NCI-H2171 treated with DMSO at 0.1 percent for 48 hours (cell line): ENCODE measurements at regions not wholly inside any gene's neighbourhood (a gene's known extent, or its start where the extent isn't known, plus 50 kb on each side); places are given as distances from the start of the nearest gene placed in this dataset.
"Not testable (repeated sequence)": the region's sequence is repeated elsewhere in the genome, so short reads cannot be mapped to it uniquely, and the experiment has no call there.

Experiments
- DNase-seq: peaks from one replicate; lab custom pipeline; 2025; lab: John Stamatoyannopoulos, UW

DNA sequence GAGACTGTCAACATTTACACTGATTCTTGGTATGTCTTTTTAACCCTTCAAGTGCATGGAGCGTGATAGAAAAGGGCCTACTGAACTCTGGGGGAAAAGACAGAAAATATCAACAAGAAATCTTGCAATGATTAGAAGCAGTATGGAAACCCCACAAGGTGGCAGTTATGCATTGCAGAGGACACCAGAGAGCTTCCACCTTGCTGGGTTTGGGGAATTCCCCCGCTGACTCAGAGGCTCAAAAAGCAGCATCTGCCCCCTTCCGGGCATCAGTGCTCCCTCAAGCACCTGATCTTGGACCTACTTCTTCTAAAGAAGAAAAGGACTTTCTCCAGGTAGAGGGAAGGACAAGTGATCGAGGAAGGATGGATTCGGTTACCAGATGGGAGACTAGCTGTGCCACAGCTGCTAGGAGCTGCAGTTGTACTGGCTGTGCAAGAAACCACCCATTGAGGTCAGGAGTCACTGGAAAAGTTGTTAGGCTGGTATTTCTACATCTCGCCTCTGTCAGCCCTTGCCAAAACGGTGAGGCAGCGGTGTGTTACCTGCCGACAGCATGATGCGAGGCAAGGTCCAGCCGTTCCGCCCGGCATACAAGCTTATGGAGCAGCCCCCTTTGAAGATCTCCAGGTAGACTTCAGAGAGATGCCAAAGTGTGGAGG is 102.8 kb upstream of the OSBPL11 start:
- not testable (repeated sequence) for DNase-seq

DNA sequence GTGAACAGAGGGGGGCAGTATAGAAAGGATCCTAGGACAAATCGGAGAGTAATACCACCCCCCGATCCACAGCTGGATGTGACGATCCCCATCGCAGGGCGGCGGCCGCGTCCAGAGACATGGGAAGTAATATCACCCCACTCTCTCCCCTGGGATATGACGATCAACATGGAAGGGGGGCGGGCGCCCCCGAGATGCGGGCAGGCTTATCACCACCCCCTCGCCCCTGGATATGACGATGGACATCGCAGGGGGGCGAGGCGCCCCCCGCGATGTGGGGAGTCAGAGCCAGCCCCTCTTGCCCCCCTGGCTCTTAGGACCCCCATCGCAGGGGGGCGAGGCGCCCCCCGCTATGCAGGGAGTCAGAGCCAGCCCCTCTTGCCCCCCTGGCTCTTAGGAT is 120.4 kb upstream of the OSBPL11 start:
- DNase-seq: no peak

DNA sequence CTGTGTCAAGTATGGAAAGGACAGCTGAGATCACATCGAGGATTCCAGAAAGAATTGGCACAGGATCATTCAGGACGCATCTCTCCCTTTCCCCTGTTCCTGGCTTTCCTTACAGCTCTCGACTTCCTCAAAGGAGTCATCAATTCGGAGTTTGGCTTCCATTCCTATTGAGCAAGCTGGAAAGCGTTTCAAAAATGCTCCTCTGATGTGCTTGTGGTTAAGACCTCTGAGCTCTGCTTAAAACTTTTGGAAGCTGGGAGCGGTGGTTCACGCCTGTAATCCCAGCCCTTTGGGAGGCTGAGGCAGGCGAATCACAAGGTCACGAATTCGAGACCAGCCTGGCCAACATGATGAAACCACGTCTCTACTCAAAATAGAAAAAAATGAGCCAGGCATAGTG is 136.9 kb upstream of the OSBPL11 start:
- DNase-seq: not testable (repeated sequence)

DNA sequence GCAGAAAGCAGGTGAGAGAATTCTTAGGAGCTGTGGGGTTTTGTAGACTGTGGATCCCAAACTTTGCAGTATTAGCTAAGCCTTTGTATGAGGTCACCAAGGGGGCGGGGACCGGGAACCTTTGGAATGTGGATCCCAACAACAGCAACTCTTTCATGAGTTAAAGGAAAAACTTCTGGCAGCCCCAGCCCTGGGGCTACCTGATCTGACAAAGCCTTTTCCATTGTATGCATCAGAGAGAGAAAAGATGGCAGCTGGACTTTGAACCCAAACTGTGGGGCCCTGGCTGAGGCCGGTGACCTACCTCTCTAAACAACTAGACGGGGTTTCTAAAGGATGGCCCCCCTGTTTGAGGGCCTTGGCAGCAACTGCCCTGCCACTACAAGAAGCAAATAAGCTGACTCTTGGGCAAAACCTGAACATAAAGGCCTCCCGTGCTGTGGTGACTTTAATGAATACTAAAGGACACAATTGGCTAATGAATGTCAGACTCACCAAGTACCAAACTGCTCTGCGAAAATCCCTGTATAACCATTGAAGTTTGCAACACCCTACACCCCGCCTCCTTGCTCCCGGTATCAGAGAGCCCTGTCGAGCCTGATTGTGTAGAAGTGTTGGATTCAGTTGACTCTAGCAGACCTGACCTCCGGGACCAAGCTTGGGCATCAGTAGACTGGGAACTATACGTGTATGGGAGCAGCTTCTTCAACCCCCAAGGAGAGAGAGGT is 146.9 kb upstream of the OSBPL11 start:
- not testable (repeated sequence) for DNase-seq

DNA sequence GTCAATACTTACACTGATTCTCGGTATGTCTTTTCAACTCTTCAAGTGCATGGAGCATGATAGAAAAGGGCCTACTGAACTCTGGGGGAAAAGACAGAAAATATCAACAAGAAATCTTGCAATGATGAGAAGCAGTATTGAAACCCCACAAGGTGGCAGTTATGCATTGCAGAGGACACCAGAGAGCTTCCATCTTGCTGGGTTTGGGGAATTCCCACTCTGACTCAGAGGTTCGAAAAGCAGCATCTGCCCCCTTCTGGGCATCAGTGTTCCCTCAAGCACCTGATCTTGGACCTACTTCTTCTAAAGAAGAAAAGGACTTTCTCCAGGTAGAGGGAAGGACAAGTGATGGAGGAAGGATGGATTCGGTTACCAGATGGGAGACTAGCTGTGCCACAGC is 147.5 kb upstream of the OSBPL11 start:
- not testable (repeated sequence) for DNase-seq

DNA sequence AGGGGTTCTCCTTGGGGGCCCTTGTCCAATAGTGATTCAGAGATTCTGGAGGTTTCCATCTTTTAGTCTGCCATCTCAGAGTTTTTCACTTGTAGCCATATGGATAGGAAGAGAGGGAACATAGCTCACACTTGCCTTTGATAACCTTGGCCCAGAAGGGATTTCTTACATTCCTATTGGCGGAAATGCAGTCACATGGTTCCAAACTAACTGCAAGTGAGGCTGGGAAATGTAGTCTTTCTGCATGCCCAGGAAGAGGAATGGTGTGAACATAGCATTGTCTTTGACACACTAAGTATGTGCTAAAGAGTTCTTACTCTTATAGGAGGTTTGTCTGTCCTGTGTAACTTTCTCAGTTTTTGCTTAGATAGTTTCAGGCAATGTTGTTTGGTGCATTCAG is 161.8 kb upstream of the OSBPL11 start:
- peak; percentile 9 for DNase-seq

DNA sequence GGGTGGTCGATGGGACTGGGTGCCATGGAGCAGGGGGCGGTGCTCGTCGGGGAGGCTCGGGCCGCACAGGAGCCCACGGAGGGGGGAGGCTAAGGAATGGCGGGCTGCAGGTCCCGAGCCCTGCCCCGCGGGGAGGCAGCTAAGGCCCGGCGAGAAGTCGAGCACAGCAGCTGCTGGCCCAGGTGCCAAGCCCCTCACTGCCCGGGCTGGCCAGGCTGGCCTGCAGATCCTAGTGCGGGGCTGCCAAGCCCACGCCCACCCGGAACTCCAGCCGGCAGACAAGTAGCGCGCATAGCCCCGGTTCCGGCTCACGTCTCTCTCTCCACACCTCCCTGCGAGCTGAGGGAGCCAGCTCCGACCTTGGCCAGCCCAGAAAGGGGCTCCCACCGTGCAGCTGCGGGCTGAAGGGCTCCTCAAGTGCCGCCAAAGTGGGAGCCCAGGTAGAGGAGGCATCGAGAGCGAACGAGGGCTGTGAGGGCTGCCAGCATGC is 163.4 kb upstream of the OSBPL11 start:
- not testable (repeated sequence) for DNase-seq

DNA sequence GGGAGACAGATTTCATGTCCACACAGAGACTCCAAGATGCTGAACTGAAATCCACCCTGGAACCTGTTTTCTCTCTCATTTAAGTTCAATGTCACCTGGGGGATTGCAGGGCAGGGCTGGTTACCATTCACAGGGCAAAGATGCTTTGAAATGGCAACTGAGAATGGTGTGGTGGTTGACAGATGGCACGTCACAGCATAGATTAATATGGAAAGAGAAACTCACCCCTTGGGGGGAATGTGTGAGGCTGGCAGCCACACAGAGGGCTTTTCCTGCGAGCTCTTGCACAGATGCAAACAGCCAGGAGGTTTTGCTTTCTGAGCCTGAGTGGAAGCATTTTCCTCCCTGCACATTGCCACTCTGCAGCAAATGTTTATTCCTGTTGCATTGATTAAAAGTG is 167.3 kb upstream of the OSBPL11 start:
- not testable (repeated sequence) for DNase-seq

DNA sequence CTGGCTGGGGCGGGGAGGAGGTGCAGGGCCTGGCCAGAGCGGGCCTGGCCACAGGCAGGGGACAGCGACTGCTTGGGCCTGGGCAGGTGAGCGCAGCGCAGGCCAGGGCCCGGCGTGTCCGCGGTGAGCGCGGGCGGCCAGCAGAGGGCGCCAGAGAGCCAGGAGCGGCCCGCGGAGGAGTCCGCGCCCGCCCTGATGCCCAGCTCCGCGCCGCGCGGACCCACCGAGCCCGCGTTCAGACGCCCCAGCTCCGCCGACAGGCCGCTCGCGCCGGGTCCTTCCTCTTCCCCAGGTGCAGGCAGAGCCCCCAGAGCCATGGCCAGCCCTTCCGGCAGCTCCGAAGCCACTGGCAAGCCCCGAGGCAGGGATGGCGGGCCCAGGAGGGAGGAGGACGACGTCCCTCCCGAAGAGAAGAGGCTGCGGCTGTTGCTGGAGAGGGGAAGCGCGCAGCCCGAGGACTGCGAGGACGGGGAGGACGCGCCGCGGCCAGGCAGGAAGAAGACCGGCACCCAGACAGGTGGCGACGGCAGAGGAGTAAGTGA is 171.1 kb upstream of the OSBPL11 start:
- DNase-seq: peak; percentile 20

DNA sequence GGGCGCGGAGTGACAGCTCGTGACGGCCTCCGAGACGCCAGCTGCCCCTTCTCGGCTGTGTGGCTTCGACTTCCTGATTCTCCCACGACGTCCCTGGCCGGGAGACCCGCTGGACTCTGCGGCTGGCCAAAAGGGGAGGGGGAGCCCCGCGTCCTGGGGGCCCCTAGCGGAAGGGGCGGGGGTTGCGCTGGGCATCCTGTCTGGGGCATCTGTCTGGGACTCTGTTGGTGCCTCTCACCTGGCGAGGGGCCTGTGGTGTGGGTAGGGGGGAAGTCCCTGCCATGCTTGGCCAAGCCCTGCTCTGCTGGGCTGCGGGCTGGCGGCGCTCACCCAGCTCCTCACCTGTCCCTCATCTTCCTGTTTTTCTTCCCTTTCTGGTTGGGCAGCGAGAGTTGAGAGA is 171.6 kb upstream of the OSBPL11 start:
- DNase-seq: not testable (repeated sequence)

DNA sequence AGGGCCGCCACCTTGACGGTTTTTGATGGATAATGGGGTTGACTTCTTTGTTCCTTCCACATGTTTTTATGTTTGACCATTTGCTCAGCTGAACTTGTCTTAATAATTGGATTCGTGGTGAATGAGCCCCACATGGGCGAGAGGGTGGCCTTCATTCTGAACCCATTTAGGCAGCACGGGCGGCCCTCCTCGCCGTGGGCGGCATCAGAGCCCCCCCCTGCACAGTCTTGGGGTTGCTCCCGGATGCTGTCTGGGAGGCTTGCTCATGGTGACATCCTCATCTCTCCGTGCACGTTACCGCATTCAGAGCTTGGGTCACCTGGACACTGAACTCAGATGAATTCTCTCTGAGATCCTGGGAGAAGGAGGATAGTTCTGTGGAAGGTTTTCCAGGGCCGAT is 172.3 kb upstream of the OSBPL11 start:
- no peak for DNase-seq

DNA sequence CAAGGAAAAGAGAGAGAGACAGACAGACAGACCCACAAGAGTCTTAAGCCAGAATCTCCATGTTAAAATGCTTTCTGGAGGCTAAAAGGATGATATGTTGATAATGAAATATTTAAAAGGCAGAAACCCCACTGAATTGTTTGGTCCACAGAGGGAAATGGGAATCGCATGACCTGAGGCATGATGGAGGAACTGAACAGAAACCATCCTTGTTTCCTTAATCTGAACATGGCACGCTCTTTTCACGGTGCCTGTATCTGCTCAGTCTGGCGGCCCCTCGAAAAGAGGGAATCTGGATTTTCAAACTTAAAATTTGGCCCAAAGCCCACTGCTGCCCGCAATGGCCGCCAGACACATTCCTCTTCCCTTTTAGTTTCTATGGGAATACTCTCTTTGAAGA is 173.5 kb upstream of the OSBPL11 start:
- DNase-seq: not testable (repeated sequence)

DNA sequence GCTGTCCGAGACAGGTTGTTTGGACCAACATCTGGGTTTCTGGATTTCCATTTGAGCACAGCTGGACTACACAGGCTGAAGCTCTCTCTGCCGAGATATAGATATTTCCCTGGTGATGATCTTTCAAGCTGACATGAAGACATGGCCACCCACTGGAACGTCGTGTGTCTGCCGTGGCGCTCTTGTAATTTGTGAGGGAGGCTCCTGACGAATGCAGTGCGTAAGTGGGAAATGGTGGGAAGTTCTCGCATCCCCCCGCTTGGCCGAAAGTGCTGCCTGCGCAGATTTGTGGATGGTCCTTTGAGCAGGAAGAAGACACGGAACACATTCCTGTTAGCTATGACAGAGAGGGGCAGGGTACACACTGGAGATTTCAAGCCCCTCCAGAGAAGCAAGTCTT is 176.2 kb upstream of the OSBPL11 start:
- not testable (repeated sequence) for DNase-seq

DNA sequence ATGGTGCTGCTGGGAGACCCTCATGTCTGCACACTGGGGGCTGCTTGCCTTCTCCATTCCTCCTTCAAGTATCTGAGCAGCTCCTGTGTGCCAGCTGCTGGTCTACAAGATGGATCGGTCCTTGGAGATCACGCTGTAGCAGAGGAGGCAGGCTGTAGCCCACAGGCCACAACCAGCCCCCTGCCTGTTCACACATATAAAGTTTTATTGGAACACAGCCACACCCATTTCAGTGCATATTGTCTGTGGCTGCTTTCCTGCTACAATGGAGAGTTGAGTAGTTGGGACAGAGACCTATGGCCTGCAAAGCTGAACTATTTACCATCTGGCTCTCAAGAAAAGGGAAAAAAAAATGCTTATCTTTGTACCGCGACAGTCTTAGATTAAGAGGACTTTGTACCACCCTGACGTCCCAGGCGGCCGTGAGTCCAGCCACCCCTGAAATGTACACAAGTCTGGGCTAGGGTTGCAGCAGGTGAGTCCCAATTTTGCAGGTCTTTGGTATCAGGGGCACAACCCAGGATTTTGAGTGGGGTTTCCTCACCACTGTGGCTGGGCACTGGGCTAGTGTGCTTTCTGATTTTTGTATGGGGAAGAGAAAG is 179.2 kb upstream of the OSBPL11 start:
- DNase-seq: not testable (repeated sequence)

DNA sequence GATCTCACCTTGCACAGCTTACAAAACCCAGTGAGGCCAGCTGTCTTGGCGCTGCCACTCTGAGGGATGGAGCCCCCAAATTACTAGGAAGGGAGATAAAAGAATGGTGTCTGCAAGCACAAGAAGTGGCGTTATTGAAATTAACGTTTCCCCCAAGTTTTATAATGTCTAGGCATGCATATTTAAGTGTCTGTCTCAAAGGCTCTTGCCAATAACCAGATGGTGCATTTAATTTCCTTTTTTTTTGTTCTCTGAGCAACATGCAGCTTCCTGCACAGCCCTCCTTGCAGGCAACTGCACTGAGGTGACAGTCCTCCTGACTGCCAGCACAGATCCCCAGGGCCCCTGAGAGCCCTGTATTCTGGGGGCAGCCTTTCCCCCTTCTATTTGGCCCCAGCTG is 179.8 kb upstream of the OSBPL11 start:
- DNase-seq: peak; percentile 33

DNA sequence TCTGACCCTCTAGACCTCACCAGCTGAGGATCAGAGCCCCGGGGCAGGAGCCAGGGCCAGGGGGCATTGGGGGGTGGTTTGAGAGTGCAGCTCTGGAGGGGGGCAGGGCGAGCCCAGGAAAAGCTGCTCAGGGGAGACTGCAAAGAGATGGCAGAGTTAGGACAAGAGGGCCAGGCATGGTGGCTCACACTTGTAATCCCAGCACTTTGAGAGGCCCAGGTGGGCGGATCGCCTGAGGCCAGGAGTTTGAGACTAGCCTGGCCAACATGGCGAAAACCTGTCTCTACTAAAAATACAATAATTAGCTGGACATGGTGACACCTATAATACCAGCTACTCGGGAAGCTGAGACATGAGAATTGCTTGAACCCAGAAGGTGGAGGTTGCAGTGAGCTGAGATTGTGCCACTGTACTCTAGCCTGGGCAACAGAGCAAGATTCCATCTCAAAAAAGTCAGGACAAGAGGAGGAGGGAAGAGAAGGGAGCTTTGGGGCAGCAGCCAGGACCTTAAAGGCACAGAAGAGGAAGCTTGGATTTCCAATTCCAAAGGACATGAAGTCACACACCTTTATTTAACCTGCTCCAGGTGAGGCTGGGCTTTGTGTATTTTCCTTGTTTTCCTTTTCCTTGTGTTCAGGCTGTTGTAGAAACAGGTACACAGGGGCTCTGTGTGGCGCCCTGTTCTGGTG is 180.5 kb upstream of the OSBPL11 start:
- DNase-seq: not testable (repeated sequence)

DNA sequence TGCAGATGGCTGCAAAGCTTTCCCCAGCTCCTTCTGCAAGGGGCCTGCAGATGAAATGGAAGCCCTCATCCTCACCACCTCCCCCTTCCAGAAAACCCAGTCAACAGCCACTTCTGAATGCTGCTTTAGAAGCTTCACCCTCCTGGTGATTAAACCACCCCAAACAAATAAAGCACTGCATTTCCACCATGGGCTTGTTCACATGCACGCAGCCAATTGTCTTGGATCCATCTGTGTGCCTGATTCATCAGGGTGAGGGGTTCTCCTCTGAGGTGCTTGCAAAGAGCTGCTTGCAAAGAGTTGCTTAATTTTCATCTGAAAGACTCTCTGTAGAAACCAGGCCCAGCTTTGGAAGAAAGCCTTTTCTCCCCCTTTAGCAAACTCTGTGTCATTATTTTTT is 184.0 kb upstream of the OSBPL11 start:
- DNase-seq: not testable (repeated sequence)

DNA sequence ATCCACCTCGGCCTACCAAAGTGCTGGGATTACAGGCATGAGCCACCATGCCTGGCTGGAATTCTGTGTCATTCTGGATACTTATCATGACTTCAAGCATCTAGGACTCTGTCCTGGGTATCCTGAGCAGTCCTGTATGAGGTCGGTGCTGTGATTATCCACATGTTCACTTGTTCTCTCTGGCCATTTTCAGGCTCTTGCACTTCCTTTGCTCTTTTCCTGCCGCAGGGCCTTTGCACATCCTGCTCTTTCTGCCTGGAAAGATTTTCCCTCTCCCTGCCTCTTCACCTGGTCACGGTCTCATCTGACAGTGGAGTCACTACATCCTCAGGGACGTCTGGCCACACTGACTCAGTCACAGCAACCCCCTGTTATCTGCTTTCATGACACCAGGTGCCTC is 184.6 kb upstream of the OSBPL11 start:
- DNase-seq: not testable (repeated sequence)

DNA sequence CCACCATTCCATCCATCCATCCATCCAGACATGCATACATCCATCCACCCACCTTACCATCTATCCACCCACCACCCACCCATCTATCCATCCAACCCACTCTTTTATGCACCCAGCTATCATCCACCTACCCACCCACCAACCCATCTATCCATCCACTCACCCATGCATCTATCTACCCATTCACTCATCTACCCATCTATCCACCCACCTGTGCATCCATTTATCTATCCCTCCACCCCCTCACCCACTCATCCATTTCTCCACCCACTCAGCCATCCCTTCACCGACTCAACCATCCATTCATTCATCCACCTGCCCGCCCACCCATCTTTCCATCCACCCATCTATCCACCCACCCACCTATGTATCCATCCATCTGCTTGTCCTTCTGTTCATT is 186.4 kb upstream of the OSBPL11 start:
- DNase-seq: not testable (repeated sequence)

DNA sequence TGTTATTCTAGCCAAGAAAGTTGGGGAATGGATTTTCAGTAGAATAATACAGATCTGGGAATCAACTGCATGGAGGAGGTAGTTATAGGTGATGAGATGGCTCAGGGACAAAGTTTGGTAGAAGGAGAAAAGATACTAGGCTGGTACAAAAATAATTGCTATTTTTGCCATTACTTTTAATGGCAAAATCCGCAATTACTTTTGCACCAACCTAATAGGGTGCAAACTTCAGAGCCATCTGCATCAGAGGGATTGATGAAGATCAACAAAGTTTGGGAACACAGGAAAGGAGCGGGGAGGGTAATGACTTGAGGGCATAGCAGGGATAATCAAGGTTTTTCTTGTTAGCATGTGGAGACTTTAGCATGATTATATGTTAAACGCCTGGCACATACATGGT is 178.7 kb upstream of the ROPN1B start:
- not testable (repeated sequence) for DNase-seq

DNA sequence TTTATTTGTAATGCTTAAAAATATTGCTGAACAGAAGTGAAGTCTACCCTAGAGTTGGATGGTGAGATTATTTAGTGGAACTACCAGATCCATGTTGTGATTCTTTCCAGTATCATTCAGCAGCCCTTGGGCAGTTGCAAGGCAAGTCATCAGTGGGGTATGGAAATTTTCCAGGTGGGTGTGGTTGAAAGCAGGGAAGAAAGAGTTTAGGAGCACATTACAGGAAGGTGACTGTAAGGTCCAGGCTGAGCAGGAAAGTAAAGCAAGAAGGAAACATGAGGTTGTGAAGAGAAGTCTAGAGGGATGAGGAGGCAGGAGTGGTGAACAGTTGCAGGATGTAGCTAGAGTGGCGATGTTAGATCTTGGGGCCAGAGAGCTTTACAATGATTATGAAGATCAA is 178.0 kb upstream of the ROPN1B start:
- not testable (repeated sequence) for DNase-seq

DNA sequence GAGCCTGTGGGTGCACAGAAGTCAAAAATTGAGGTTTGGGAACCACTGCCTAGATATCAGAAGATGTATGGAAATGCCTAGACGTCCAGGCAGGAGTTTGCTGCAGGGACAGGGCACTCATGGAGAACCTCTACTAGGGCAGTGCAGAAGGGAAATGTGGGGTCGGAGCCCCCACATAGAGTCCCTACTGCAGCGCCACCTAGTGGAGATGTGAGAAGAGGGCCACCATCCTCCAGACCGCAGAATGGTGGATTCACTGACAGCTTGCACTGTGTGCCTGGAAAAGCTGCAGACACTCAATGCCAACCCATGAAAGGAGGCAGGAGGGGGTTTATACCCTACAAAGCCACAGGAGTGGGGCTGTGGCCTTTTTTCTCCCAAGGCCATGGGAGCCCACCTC is 159.0 kb upstream of the ROPN1B start:
- DNase-seq: not testable (repeated sequence)
